SK-N-DZ (cell line): ENCODE measurements at regions not wholly inside any gene's neighbourhood (a gene's known extent, or its start where the extent isn't known, plus 50 kb on each side); places are given as distances from the start of the nearest gene placed in this dataset.
"Not testable (repeated sequence)": the region's sequence is repeated elsewhere in the genome, so short reads cannot be mapped to it uniquely, and the experiment has no call there.

Experiments used
- DNase-seq: peaks from one replicate; pipeline ENCODE4 v3.0.0-alpha.2; 2015; ENCODE audit warnings: low spot score

- DNase-seq: no peak
These were observed 178.6 kb downstream of the ZNF674 start for GRCh38 chrX:46366381-46367207.

- no peak for DNase-seq
These were observed 190.7 kb downstream of the ZNF674 start for GRCh38 chrX:46354481-46354880.

GRCh38 chrX:46341767-46342322 lies 203.4 kb downstream of the ZNF674 start:
- DNase-seq: no peak

- DNase-seq: no peak
These were observed 204.5 kb downstream of the ZNF674 start for GRCh38 chrX:46340696-46341095.

GRCh38 chrX:46333550-46333949 lies 211.7 kb downstream of the ZNF674 start:
- no peak for DNase-seq

- DNase-seq: no peak
These were observed 214.2 kb downstream of the ZNF674 start for GRCh38 chrX:46330981-46331380.

- no peak for DNase-seq
These were observed 214.7 kb downstream of the ZNF674 start for GRCh38 chrX:46330513-46330912.

GRCh38 chrX:46328133-46328532 lies 217.1 kb downstream of the ZNF674 start:
- DNase-seq: no peak

- DNase-seq: no peak
These were observed 217.6 kb downstream of the ZNF674 start for GRCh38 chrX:46327566-46328115.

- DNase-seq: no peak
These were observed 219.1 kb downstream of the ZNF674 start for GRCh38 chrX:46326161-46326560.

GRCh38 chrX:46325312-46325877 lies 219.8 kb downstream of the ZNF674 start:
- no peak for DNase-seq

GRCh38 chrX:46324166-46324565 lies 221.1 kb downstream of the ZNF674 start:
- DNase-seq: no peak

- not testable (repeated sequence) for DNase-seq
These were observed 222.3 kb downstream of the ZNF674 start for GRCh38 chrX:46322929-46323328.

GRCh38 chrX:46321676-46322075 lies 223.5 kb downstream of the ZNF674 start:
- no peak for DNase-seq

- DNase-seq: no peak
These were observed 225.5 kb downstream of the ZNF674 start for GRCh38 chrX:46319750-46320149.

- no peak for DNase-seq
These were observed 226.7 kb downstream of the ZNF674 start for GRCh38 chrX:46318551-46318950.

GRCh38 chrX:46317163-46317562 lies 228.1 kb downstream of the ZNF674 start:
- DNase-seq: no peak

- no peak for DNase-seq
These were observed 233.6 kb downstream of the ZNF674 start for GRCh38 chrX:46311581-46312120.

- no peak for DNase-seq
These were observed 234.3 kb downstream of the ZNF674 start for GRCh38 chrX:46310815-46311497.

GRCh38 chrX:46308110-46308509 lies 237.1 kb downstream of the ZNF674 start:
- DNase-seq: no peak

GRCh38 chrX:46306103-46306502 lies 239.1 kb downstream of the ZNF674 start:
- no peak for DNase-seq

GRCh38 chrX:46305431-46305830 lies 239.8 kb downstream of the ZNF674 start:
- DNase-seq: no peak
